Keratinocyte (primary cell): ENCODE measurements at regions not wholly inside any gene's neighbourhood (a gene's known extent, or its start where the extent isn't known, plus 50 kb on each side); places are given as distances from the start of the nearest gene placed in this dataset.

ENCODE experiments used
- CTCF ChIP-seq, 3 experiments: IDR thresholded peaks in 1 of 3; conservative IDR thresholded peaks in 1 of 3; optimal IDR thresholded peaks in 1 of 3; 2 replicates in 2 of 3; 3 replicates in 1 of 3; pipeline versions ENCODE3 to v1.5.1; 2011; ENCODE audit warnings: low read length in 3 of 3, mild to moderate bottlenecking in 3 of 3, moderate library complexity in 2 of 3, control low read depth in 1 of 3, inconsistent platforms in 1 of 3; ENCODE audit not compliant: insufficient read depth in 2 of 3; ENCODE audit errors: extremely low read depth in 1 of 3
- EZH2 ChIP-seq: IDR thresholded peaks from one replicate; pipeline ENCODE4 v1.6.1; 2012; ENCODE audit warnings: inconsistent platforms, mild to moderate bottlenecking, low read length, moderate library complexity

- TF ChIP-seq CTCF (optimal IDR thresholded peaks at IDR 0.05 in 1 of 3, IDR thresholded peaks at IDR 0.05 in 1 of 3, conservative IDR thresholded peaks at IDR 0.05 in 1 of 3; ENCODE audit: extremely low read depth in 1 of 3, insufficient read depth in 2 of 3, low read length in 3 of 3) (no peak), EZH2 (no peak)
These were observed 599.0 kb downstream of the TNS3 start for GRCh38 chr7:46982928-46983327.
